SK-N-SH treated with all-trans-retinoic acid at 6 μM for 48 hours (cell line): ENCODE measurements at regions not wholly inside any gene's neighbourhood (a gene's known extent, or its start where the extent isn't known, plus 50 kb on each side); places are given as distances from the start of the nearest gene placed in this dataset.

Experiments used
- ATAC-seq: fragments of 200-7000 bp; cut with Tn5 transposase; 3 replicates; pipeline ENCODE4 v1.9.1; 2020; ENCODE audit warnings: mild to moderate bottlenecking, moderate library complexity
- ARNTL ChIP-seq: fragments of 450-650 bp; formaldehyde crosslinking; IDR thresholded peaks from 2 replicates; pipeline ENCODE4 v1.5.0; 2020; ENCODE audit warnings: low read depth, mild to moderate bottlenecking, moderate library complexity, borderline replicate concordance
- BACH2 ChIP-seq: fragments of 250-450 bp; sonication (Bioruptor Pico); IDR thresholded peaks from 2 replicates; pipeline ENCODE4 v1.9.0; 2021; ENCODE audit warnings: mild to moderate bottlenecking, borderline replicate concordance
- CREB5 ChIP-seq: fragments of 250-450 bp; sonication (Bioruptor Pico); IDR thresholded peaks from 2 replicates; pipeline ENCODE4 v1.5.1; 2020; ENCODE audit warnings: low read depth, mild to moderate bottlenecking, moderate library complexity
- CSDC2 ChIP-seq: fragments of 250-450 bp; sonication (Bioruptor Pico); IDR thresholded peaks from 2 replicates; pipeline ENCODE4 v1.5.0; 2020; ENCODE audit warnings: mild to moderate bottlenecking, moderate library complexity
- CSRNP3 ChIP-seq: fragments of 250-450 bp; sonication (Bioruptor Pico); IDR thresholded peaks from 2 replicates; pipeline ENCODE4 v1.5.1; 2021; ENCODE audit warnings: mild to moderate bottlenecking, moderate library complexity
- ESRRG ChIP-seq: fragments of 250-450 bp; sonication (Bioruptor Pico); IDR thresholded peaks from 2 replicates; pipeline ENCODE4 v1.6.1; 2021; ENCODE audit warnings: mild to moderate bottlenecking
- GLIS3 ChIP-seq: fragments of 250-450 bp; sonication (Bioruptor Pico); IDR thresholded peaks from 2 replicates; pipeline ENCODE4 v1.5.0; 2020; ENCODE audit warnings: mild to moderate bottlenecking, moderate library complexity
- OSR1 ChIP-seq: fragments of 250-450 bp; sonication (Bioruptor Pico); IDR thresholded peaks from 2 replicates; pipeline ENCODE4 v1.8.0; 2022; ENCODE audit warnings: moderate library complexity, mild to moderate bottlenecking, inconsistent platforms
- PATZ1 ChIP-seq: fragments of 250-450 bp; sonication (Bioruptor Pico); IDR thresholded peaks from 2 replicates; pipeline ENCODE4 v1.8.0; 2020; ENCODE audit warnings: mild to moderate bottlenecking, moderate library complexity, borderline replicate concordance
- POU6F1 ChIP-seq: fragments of 250-450 bp; sonication (Bioruptor Pico); IDR thresholded peaks from 2 replicates; pipeline ENCODE4 v1.8.0; 2021; ENCODE audit warnings: low read depth, mild to moderate bottlenecking, moderate library complexity, borderline replicate concordance
- PPARA ChIP-seq: fragments of 250-450 bp; sonication (Bioruptor Pico); IDR thresholded peaks from 2 replicates; pipeline ENCODE4 v1.5.0; 2020; ENCODE audit warnings: mild to moderate bottlenecking, borderline replicate concordance
- RARB ChIP-seq: fragments of 250-450 bp; sonication (Bioruptor Pico); IDR thresholded peaks from 2 replicates; pipeline ENCODE4 v1.8.0; 2021; ENCODE audit warnings: mild to moderate bottlenecking, moderate library complexity
- SNAI2 ChIP-seq: fragments of 250-450 bp; sonication (Bioruptor Pico); IDR thresholded peaks from 2 replicates; pipeline ENCODE4 v1.5.0; 2020; ENCODE audit warnings: mild to moderate bottlenecking, moderate library complexity
- TCF4 ChIP-seq: fragments of 250-450 bp; sonication (Bioruptor Pico); IDR thresholded peaks from 2 replicates; pipeline ENCODE4 v1.8.0; 2021; ENCODE audit warnings: mild to moderate bottlenecking, moderate library complexity, borderline replicate concordance
- TOX ChIP-seq: fragments of 250-450 bp; sonication (Bioruptor Pico); IDR thresholded peaks from 2 replicates; pipeline ENCODE4 v1.8.0; 2021; ENCODE audit warnings: mild to moderate bottlenecking, moderate library complexity, borderline replicate concordance
- TSHZ2 ChIP-seq: fragments of 250-450 bp; sonication (Bioruptor Pico); IDR thresholded peaks from 2 replicates; pipeline ENCODE4 v1.5.0; 2020; ENCODE audit warnings: mild to moderate bottlenecking, moderate library complexity
- ZC3H10 ChIP-seq: fragments of 250-450 bp; sonication (Bioruptor Pico); IDR thresholded peaks from 2 replicates; pipeline ENCODE4 v1.5.1; 2021; ENCODE audit warnings: mild to moderate bottlenecking, moderate library complexity
- ZFP3 ChIP-seq: fragments of 250-450 bp; sonication (Bioruptor Pico); IDR thresholded peaks from 2 replicates; pipeline ENCODE4 v1.5.0; 2020; ENCODE audit warnings: mild to moderate bottlenecking, moderate library complexity
- ZFP30 ChIP-seq: fragments of 450-650 bp; formaldehyde crosslinking; IDR thresholded peaks from 2 replicates; pipeline ENCODE4 v1.5.0; 2022; ENCODE audit warnings: mild to moderate bottlenecking, moderate library complexity
- ZNF565 ChIP-seq: fragments of 450-650 bp; formaldehyde crosslinking; conservative IDR thresholded peaks from 2 replicates; pipeline ENCODE4 v1.5.0; 2020; ENCODE audit warnings: low read depth, mild to moderate bottlenecking, moderate library complexity
- ZNF8 ChIP-seq: fragments of 450-650 bp; formaldehyde crosslinking; IDR thresholded peaks from 2 replicates; pipeline ENCODE4 v1.5.0; 2020; ENCODE audit warnings: mild to moderate bottlenecking, moderate library complexity

- no peak for TF ChIP-seq PPARA (CRISPR knock-in tag)
- no peak for TF ChIP-seq CREB5 (CRISPR knock-in tag)
- no peak for TF ChIP-seq TOX
- TF ChIP-seq ARNTL = no peak
- no peak for TF ChIP-seq ESRRG (CRISPR knock-in tag)
- ATAC-seq = no peak
These were observed 189.2 kb upstream of the PBX1 start for GRCh38 chr1:164369698-164370365.

- no peak for ATAC-seq
- TF ChIP-seq OSR1 (CRISPR knock-in tag) (no peak), ZFP30 (CRISPR knock-in tag) (no peak), ESRRG (CRISPR knock-in tag) (no peak)
These were observed 178.1 kb upstream of the PBX1 start for GRCh38 chr1:164380893-164381292.

GRCh38 chr1:164382384-164382783 is 176.6 kb upstream of the PBX1 start:
- no peak for ATAC-seq
- no peak for TF ChIP-seq ESRRG (CRISPR knock-in tag)
- no peak for TF ChIP-seq PPARA (CRISPR knock-in tag)
- no peak for TF ChIP-seq BACH2 (CRISPR knock-in tag)
- no peak for TF ChIP-seq CREB5 (CRISPR knock-in tag)
- TF ChIP-seq ZNF565 (CRISPR knock-in tag) = no peak
- TF ChIP-seq ZC3H10 = no peak
- TF ChIP-seq ZFP3 = no peak
- TF ChIP-seq GLIS3 (CRISPR knock-in tag) = no peak
- TF ChIP-seq TCF4 = no peak
- no peak for TF ChIP-seq CSRNP3
- no peak for TF ChIP-seq POU6F1 (CRISPR knock-in tag)
- TF ChIP-seq CSDC2 (CRISPR knock-in tag) = no peak
- TF ChIP-seq ZFP30 (CRISPR knock-in tag) = no peak
- TF ChIP-seq ARNTL = no peak
- TF ChIP-seq PATZ1 (CRISPR knock-in tag) = no peak
- no peak for TF ChIP-seq ZNF8 (CRISPR knock-in tag)
- TF ChIP-seq TSHZ2 (CRISPR knock-in tag) = no peak
- TF ChIP-seq TOX = no peak
- TF ChIP-seq RARB (CRISPR knock-in tag) = no peak
- no peak for TF ChIP-seq SNAI2
